ENCODE measurements at regions not wholly inside any gene's neighbourhood (a gene's known extent, or its start where the extent isn't known, plus 50 kb on each side); places are given as distances from the start of the nearest gene placed in this dataset.

DNA sequence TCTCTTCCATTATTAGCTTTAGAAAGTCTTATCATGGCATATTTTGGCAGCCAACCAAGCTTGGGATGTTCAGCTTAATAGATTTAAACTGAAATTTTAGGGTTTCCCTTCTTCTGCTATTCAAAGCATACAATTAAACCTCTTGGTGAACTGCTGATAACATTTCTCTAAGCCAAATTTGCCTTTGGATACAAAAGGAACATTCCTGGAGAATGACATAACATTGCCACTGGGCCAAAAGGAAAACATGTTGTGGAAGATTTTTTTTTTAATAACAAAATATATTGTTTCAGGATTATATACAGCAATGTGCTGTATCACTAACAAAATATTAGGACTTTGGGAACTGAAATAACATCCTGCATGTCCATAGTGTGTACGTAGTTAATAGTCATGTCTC lies 215.1 kb upstream of the TBX18 start:
- TF ChIP-seq, protein P1, sequence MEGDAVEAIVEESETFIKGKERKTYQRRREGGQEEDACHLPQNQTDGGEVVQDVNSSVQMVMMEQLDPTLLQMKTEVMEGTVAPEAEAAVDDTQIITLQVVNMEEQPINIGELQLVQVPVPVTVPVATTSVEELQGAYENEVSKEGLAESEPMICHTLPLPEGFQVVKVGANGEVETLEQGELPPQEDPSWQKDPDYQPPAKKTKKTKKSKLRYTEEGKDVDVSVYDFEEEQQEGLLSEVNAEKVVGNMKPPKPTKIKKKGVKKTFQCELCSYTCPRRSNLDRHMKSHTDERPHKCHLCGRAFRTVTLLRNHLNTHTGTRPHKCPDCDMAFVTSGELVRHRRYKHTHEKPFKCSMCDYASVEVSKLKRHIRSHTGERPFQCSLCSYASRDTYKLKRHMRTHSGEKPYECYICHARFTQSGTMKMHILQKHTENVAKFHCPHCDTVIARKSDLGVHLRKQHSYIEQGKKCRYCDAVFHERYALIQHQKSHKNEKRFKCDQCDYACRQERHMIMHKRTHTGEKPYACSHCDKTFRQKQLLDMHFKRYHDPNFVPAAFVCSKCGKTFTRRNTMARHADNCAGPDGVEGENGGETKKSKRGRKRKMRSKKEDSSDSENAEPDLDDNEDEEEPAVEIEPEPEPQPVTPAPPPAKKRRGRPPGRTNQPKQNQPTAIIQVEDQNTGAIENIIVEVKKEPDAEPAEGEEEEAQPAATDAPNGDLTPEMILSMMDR (IDR thresholded peaks at IDR 0.05) = no peak
- TF ChIP-seq POLR2A (IDR thresholded peaks at IDR 0.05) = no peak
- no peak for TF ChIP-seq EP300 (IDR thresholded peaks at IDR 0.05)

Measured in ovary (tissue), 3 donors.